ENCODE measurements at regions not wholly inside any gene's neighbourhood (a gene's known extent, or its start where the extent isn't known, plus 50 kb on each side); places are given as distances from the start of the nearest gene placed in this dataset.

GRCh38 chr21:15383588-15383987 is 318.8 kb upstream of the NRIP1 start:
- DNase-seq (ENCODE audit: low spot score) = no peak

DNA sequence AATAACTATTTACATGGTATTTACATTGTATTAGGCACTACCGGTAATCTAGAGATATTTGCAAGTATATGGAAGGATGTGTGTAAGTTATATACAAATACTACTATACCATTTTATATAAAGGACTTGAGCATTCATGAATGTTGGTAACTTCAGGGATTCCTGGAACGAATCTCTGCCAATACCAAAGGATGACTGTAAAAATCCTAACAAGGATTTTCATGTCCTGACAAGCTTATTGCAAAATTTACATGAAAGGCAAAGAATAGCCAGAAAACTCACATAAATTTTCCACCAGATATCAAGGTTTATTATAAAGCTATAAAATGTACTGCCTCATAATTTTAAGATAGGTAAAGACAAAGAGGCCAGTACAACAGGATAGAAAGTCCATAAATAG is 325.2 kb upstream of the NRIP1 start:
- no peak for DNase-seq (ENCODE audit: low spot score)

DNA sequence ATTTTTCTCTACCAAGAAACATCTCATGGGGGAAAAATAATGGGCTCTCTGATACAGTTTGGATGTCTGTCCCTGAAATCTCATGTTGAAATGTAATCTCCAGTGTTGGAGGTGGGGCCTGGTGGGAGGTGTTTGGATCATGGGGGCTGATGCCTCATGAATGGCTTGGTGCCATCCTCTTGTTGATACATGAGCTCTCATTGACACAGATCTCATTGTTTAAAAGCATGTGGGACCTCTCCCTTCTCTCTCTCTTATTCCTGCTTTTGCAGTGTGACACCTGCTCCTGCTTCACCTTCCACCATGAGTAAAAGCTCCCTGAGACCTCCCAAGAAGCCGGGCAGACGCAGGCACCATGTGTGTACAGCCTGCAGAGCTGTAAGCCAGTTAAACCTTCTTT is 332.5 kb upstream of the NRIP1 start:
- no peak for DNase-seq (ENCODE audit: low spot score)

- DNase-seq (ENCODE audit: low spot score) = no peak
These were observed 328.9 kb upstream of the USP25 start for GRCh38 chr21:15400905-15401304.

DNA sequence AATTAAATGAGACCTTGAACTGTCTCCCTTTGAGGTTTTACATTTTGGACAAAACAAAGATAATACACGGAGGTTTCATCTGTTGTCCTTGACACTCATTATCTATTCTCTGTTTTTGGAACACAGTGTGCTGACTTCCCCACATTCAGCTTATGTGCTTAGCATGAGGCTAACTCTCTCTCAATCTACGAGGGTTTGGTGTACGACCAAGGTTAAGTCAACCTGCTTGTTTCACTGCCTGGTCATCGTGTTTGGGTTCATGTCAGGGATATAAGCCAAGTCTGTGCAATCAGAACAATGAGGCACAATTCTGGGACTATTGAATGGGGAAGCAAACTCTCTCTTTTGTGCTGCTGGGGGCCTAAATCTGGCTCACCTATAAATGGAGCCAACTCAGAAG is 328.5 kb upstream of the USP25 start:
- no peak for DNase-seq (ENCODE audit: low spot score)

DNA sequence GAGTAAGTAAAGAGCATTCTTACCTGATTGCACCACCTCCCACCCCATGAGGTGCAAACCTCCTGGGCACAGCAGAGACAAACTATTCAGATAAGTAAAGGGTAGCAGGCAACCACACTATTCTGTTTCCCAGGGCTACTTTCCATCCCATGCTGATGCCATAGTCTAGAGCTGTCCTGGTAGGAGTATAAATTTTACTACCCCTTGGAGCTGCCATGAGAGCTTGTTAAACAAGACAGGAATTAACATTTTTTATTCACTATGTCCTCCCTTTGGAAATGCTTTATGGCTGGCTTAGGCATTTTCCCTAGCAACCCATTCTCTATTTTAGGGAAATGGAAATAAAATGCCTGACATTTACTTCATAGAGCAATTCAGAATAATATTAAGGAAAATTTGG is 324.6 kb upstream of the USP25 start:
- DNase-seq (ENCODE audit: low spot score) = no peak

DNA sequence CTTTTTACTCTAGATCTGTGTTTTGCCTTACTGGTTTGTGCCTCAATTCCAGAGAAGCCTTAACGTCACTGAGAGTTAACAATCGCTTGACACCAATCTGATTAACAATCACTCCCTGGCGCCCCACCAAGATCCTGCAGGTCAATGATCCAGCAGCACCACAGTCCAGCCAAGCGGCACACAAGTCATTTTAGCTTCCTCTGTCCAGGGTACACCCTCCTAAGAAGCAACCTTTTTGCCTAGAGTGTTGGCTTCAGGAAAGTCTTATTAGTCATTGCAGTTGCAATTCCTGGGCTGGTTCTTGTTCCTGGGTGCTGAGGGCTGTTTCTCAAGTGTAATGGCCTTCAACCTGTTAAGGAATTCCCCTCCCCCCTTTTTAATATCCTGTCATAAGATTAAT is 323.0 kb upstream of the USP25 start:
- DNase-seq (ENCODE audit: low spot score) = no peak

DNA sequence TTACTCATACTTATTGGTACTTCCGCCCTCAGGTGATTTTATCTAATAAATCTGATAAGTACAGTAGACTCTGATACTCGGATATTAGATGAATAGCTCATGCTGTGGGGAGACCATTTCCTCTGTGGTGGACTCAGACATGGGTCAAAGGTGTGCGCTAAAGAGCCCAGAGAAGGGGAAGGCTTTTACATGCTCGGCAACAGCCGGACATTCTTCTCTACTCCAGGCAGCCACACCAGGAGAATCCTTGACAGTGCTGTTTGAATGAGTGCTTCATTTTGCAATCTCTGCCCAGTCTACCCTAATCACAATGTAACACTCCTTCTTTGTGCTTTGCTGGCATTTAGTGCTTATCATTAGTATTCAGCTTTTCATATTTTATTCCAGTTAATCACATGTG is 322.2 kb upstream of the USP25 start:
- DNase-seq (ENCODE audit: low spot score) = no peak

DNA sequence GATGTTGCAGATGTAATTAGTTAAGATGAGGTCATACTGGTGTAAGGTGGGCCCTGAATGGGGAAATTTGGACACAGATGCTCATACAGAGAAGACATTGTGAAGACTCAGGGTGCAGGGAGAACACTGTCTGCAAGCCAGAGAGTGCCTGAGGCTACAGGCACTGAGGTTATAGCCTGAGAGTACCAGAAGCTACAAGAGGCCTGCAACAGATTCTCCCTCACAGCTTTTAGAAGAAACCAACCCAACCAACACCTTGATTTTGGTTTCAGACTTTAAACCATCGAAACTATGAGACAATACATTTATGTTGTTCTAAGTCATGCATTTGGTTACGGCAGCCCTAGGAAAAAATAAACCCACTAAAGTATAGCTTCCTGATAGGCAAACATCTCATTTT is 321.7 kb upstream of the USP25 start:
- no peak for DNase-seq (ENCODE audit: low spot score)

GRCh38 chr21:15409031-15409430 is 320.8 kb upstream of the USP25 start:
- no peak for DNase-seq (ENCODE audit: low spot score)

GRCh38 chr21:15410853-15411252 is 318.9 kb upstream of the USP25 start:
- DNase-seq (ENCODE audit: low spot score) = no peak

DNA sequence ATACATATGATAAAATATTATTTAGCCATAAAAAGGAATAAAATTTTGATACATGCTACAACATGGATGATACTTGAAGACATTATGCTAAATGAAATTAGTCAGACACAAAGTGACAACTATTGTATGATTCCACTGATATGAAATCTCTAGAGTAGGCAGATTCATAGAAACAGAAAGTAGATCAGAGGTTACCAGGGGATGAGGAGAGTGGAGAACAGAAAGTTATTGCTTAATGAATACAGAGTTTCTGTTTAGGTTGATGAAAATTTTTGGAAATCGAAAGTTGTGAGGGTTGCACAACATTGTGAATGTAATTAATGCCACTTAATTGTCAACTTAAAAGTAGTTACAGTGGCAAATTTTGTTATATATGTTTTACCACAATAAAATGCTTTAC is 315.7 kb upstream of the USP25 start:
- no peak for DNase-seq (ENCODE audit: low spot score)

- no peak for DNase-seq (ENCODE audit: low spot score)
These were observed 314.1 kb upstream of the USP25 start for GRCh38 chr21:15415541-15416261.

DNA sequence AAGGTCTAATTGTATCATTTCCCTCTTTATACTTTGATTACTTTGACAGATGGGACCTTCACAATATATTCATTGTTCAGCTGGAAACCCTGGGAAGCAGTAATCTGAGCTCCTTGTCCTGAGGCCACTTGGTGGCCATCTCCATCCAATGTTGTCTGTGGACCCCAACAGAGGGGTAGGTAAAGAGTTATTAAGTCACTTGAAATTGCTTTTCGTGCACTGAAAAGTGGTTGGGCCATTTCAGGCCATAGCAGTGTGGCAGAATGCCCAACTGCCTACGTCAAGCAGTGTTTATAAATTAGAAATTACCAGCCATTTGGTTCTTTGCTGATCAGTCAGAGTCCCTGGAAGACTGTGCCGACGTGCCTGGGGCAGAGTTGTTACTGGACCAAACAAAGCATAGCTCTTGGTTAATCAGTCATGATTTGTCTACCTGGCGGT is 308.3 kb upstream of the USP25 start:
- DNase-seq (ENCODE audit: low spot score) = no peak

DNA sequence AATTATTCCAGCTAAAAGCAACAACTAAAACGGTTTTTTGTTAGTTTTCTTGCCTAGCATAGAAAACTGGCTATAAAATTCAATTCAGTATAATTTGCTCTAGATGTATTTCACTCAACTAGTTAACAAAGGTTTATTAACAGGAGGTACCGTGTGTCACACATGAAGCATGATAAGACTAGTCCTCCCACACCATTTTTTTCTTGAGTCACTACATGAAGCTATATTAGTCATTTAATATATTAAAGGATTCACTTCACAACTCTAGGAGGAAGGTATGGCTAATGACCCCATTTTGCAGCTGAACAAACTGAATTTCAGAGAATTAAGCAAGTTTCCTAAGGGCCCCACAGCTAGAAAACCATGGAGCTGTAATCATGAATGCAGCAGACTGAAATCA is 307.8 kb upstream of the USP25 start:
- DNase-seq (ENCODE audit: low spot score) = no peak

GRCh38 chr21:15422783-15423182 is 307.0 kb upstream of the USP25 start:
- no peak for DNase-seq (ENCODE audit: low spot score)

DNA sequence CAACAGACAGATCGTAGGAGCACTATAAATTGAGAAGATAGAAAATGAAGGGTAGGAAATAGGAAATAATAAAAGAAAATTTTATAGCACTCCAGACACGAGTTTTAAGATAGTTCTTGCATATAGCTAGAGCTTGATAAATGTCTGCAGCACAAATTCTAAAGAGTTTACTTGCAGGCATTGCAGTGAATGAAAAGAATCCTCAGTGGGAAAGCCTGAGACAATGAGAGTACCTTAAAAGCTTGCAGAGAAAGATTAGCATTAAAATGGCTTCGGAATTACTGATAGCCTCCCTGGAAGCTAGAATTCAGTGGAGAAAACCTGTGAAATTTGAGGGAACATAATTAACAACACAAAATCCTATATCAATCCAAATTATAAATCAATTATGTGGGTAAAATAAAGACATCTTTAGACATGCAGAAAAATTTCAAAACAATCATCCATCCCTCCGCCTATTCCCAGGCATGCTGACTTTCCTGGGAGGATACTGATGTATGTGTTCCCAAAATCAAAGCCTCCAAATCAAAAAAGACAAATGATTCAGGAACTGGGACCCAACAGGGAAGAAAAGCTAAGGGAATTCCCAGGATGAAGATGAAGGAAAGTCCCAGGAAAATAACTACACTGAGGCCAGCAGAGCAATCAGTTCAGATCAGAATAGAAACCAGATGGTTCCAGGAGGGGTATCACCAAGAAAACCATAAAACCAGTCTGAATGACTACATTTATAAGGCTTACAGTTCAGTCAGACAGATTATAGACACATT is 305.9 kb upstream of the USP25 start:
- DNase-seq (ENCODE audit: low spot score) = no peak

DNA sequence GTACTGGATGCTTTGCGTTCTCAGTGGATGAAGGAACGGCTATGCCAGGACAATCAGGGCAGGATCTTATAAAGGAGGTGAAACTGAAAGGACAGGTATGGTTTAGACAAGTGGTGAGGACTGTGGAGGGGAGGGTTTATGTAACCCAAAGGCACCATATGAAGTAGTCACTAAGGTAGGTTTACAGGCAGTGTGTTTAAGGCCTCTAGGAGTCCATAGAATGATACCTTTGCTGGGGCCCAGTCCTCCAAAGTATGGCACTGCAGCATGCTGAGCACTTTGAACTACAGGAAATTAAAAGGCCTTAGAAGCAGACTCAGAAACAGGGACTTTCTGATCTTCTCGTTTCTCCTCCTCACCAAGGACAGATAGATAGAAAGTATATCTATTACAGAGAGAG is 304.7 kb upstream of the USP25 start:
- no peak for DNase-seq (ENCODE audit: low spot score)

GRCh38 chr21:15430023-15430422 is 299.8 kb upstream of the USP25 start:
- no peak for DNase-seq (ENCODE audit: low spot score)

GRCh38 chr21:15430577-15430976 is 299.2 kb upstream of the USP25 start:
- DNase-seq (ENCODE audit: low spot score) = no peak

GRCh38 chr21:15431053-15431452 is 298.7 kb upstream of the USP25 start:
- DNase-seq (ENCODE audit: low spot score) = no peak

- no peak for DNase-seq (ENCODE audit: low spot score)
These were observed 296.7 kb upstream of the USP25 start for GRCh38 chr21:15433091-15433490.

GRCh38 chr21:15434163-15434905 is 295.4 kb upstream of the USP25 start:
- no peak for DNase-seq (ENCODE audit: low spot score)
